ENCODE measurements at regions not wholly inside any gene's neighbourhood (a gene's known extent, or its start where the extent isn't known, plus 50 kb on each side); places are given as distances from the start of the nearest gene placed in this dataset.

- no peaks in the 10 kb centered on the region for H3K9me3 ChIP-seq (ENCODE audit: low read length)
- H2AFZ ChIP-seq (ENCODE audit: low read length) = no peak overlapping the region
- H3K4me3 ChIP-seq (ENCODE audit: low read depth, low read length, poor library complexity, severe bottlenecking) = no peak overlapping the region
- H3K9me2 ChIP-seq (ENCODE audit: low read depth, low read length) = no peaks in the 10 kb centered on the region
- no peak for TF ChIP-seq EZH2 (IDR thresholded peaks at IDR 0.05; ENCODE audit: borderline replicate concordance, low read length)
- H3K27me3 ChIP-seq (ENCODE audit: insufficient read depth, low read length) = no peaks in the 10 kb centered on the region
- H4K20me1 ChIP-seq (ENCODE audit: insufficient read depth, low read length) = no peaks in the 10 kb centered on the region
- H3K27ac ChIP-seq (ENCODE audit: low read depth, low read length, poor library complexity, severe bottlenecking) = no peak overlapping the region
- no peaks in the 10 kb centered on the region for H3K79me2 ChIP-seq (ENCODE audit: insufficient read depth, low read length)
- no peaks in the 10 kb centered on the region for H3K36me3 ChIP-seq (ENCODE audit: insufficient read depth, low read length)
- no peak overlapping the region for H3K9ac ChIP-seq (ENCODE audit: low read length)
- no peak overlapping the region for H3K4me2 ChIP-seq (ENCODE audit: low read length)
- H3K4me1 ChIP-seq (ENCODE audit: insufficient read depth, low read length, severe bottlenecking) = no peaks in the 10 kb centered on the region
- no peaks in the 10 kb centered on the region for H3F3A ChIP-seq (ENCODE audit: insufficient read depth, low read length)
These were observed 157.3 kb downstream of the DIO2 start for GRCh38 chr14:80054020-80054419.

- no peak overlapping the region for H3K4me2 ChIP-seq (ENCODE audit: low read length)
- no peaks in the 10 kb centered on the region for H3K27me3 ChIP-seq (ENCODE audit: insufficient read depth, low read length)
- no peaks in the 10 kb centered on the region for H3K79me2 ChIP-seq (ENCODE audit: insufficient read depth, low read length)
- H3K9me2 ChIP-seq (ENCODE audit: low read depth, low read length) = no peaks in the 10 kb centered on the region
- TF ChIP-seq, protein P1, sequence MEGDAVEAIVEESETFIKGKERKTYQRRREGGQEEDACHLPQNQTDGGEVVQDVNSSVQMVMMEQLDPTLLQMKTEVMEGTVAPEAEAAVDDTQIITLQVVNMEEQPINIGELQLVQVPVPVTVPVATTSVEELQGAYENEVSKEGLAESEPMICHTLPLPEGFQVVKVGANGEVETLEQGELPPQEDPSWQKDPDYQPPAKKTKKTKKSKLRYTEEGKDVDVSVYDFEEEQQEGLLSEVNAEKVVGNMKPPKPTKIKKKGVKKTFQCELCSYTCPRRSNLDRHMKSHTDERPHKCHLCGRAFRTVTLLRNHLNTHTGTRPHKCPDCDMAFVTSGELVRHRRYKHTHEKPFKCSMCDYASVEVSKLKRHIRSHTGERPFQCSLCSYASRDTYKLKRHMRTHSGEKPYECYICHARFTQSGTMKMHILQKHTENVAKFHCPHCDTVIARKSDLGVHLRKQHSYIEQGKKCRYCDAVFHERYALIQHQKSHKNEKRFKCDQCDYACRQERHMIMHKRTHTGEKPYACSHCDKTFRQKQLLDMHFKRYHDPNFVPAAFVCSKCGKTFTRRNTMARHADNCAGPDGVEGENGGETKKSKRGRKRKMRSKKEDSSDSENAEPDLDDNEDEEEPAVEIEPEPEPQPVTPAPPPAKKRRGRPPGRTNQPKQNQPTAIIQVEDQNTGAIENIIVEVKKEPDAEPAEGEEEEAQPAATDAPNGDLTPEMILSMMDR (IDR thresholded peaks at IDR 0.05; ENCODE audit: low read length) = no peak
- TF ChIP-seq EZH2 (IDR thresholded peaks at IDR 0.05; ENCODE audit: borderline replicate concordance, low read length) = no peak
- no peaks in the 10 kb centered on the region for H3K9me3 ChIP-seq (ENCODE audit: low read length)
- no peaks in the 10 kb centered on the region for H3K4me1 ChIP-seq (ENCODE audit: insufficient read depth, low read length, severe bottlenecking)
- no peaks in the 10 kb centered on the region for H4K20me1 ChIP-seq (ENCODE audit: insufficient read depth, low read length)
- H3K9ac ChIP-seq (ENCODE audit: low read length) = no peak overlapping the region
- H3K4me3 ChIP-seq (ENCODE audit: low read depth, low read length, poor library complexity, severe bottlenecking) = no peak overlapping the region
- H2AFZ ChIP-seq (ENCODE audit: low read length) = no peak overlapping the region
- H3K36me3 ChIP-seq (ENCODE audit: insufficient read depth, low read length) = no peaks in the 10 kb centered on the region
- H3F3A ChIP-seq (ENCODE audit: insufficient read depth, low read length) = no peaks in the 10 kb centered on the region
- no peak overlapping the region for H3K27ac ChIP-seq (ENCODE audit: low read depth, low read length, poor library complexity, severe bottlenecking)
These were observed 162.2 kb downstream of the DIO2 start for GRCh38 chr14:80049055-80049454.

GRCh38 chr14:80047761-80048160 lies 163.5 kb downstream of the DIO2 start:
- no peaks in the 10 kb centered on the region for H3K27me3 ChIP-seq (ENCODE audit: insufficient read depth, low read length)

DNA sequence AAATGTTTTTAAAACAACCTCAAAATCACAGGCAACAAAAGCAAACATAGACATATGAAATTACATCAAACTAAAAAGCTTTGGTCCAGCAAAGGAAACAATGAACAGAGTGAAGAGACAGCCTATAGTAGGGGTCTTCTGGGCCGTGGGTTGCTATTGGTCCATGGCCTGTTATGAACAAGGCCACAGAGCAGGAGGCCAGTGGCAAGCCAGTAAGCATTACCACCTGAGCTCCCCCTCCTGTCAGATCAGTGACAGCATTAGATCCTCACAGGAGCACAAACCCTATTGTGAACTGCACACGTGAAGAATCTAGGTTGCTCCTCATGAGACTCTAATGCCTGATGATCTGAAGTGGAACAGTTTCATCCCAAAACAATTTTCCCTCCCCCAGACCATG lies 174.0 kb downstream of the DIO2 start:
- no peaks in the 10 kb centered on the region for H4K20me1 ChIP-seq (ENCODE audit: insufficient read depth, low read length)
- H3K9me2 ChIP-seq (ENCODE audit: low read depth, low read length) = no peaks in the 10 kb centered on the region
- no peak overlapping the region for H2AFZ ChIP-seq (ENCODE audit: low read length)
- no peaks in the 10 kb centered on the region for H3K27me3 ChIP-seq (ENCODE audit: insufficient read depth, low read length)
- H3K79me2 ChIP-seq (ENCODE audit: insufficient read depth, low read length) = no peaks in the 10 kb centered on the region
- H3K27ac ChIP-seq (ENCODE audit: low read depth, low read length, poor library complexity, severe bottlenecking) = no peak overlapping the region
- H3K9ac ChIP-seq (ENCODE audit: low read length) = no peak overlapping the region
- no peak overlapping the region for H3K4me2 ChIP-seq (ENCODE audit: low read length)
- no peak overlapping the region for H3K4me3 ChIP-seq (ENCODE audit: low read depth, low read length, poor library complexity, severe bottlenecking)
- no peak for TF ChIP-seq EZH2 (IDR thresholded peaks at IDR 0.05; ENCODE audit: borderline replicate concordance, low read length)
- TF ChIP-seq, protein P1 (IDR thresholded peaks at IDR 0.05; ENCODE audit: low read length) = no peak
- H3K36me3 ChIP-seq (ENCODE audit: insufficient read depth, low read length) = no peaks in the 10 kb centered on the region
- H3F3A ChIP-seq (ENCODE audit: insufficient read depth, low read length) = no peaks in the 10 kb centered on the region
- no peaks in the 10 kb centered on the region for H3K9me3 ChIP-seq (ENCODE audit: low read length)
- H3K4me1 ChIP-seq (ENCODE audit: insufficient read depth, low read length, severe bottlenecking) = no peaks in the 10 kb centered on the region

More at GRCh38 chr14:80047761-80048160, 163.5 kb downstream of the DIO2 start:
- Histone ChIP-seq H4K20me1 (ENCODE audit: insufficient read depth, low read length) (no peaks in the 10 kb centered on the region), H3K27ac (ENCODE audit: low read depth, low read length, poor library complexity, severe bottlenecking) (no peak overlapping the region), H3K4me2 (ENCODE audit: low read length) (no peak overlapping the region), H3K9ac (ENCODE audit: low read length) (no peak overlapping the region), H3K9me2 (ENCODE audit: low read depth, low read length) (no peaks in the 10 kb centered on the region), H2AFZ (ENCODE audit: low read length) (no peak overlapping the region), H3K4me3 (ENCODE audit: low read depth, low read length, poor library complexity, severe bottlenecking) (no peak overlapping the region), H3K36me3 (ENCODE audit: insufficient read depth, low read length) (no peaks in the 10 kb centered on the region), H3K4me1 (ENCODE audit: insufficient read depth, low read length, severe bottlenecking) (no peaks in the 10 kb centered on the region), H3K79me2 (ENCODE audit: insufficient read depth, low read length) (no peaks in the 10 kb centered on the region), H3F3A (ENCODE audit: insufficient read depth, low read length) (no peaks in the 10 kb centered on the region), H3K9me3 (ENCODE audit: low read length) (no peaks in the 10 kb centered on the region)
- TF ChIP-seq, protein P1 (IDR thresholded peaks at IDR 0.05; ENCODE audit: low read length) = no peak
- TF ChIP-seq EZH2 (IDR thresholded peaks at IDR 0.05; ENCODE audit: borderline replicate concordance, low read length) = no peak
